T-helper 2 cell treated with Interferon-gamma antibody and Interleukin-4, amounts not matched to agents 100 ng/mL and 5 ng/mL, for 36 hours (primary cell): ENCODE measurements at regions not wholly inside any gene's neighbourhood (a gene's known extent, or its start where the extent isn't known, plus 50 kb on each side); places are given as distances from the start of the nearest gene placed in this dataset.

Experiments
- intact Hi-C: fragments of 100-400 bp; cut with micrococcal nuclease; formaldehyde crosslinking; loops from one replicate; pipeline ENCODE4 v1.15.1; 2023

DNA sequence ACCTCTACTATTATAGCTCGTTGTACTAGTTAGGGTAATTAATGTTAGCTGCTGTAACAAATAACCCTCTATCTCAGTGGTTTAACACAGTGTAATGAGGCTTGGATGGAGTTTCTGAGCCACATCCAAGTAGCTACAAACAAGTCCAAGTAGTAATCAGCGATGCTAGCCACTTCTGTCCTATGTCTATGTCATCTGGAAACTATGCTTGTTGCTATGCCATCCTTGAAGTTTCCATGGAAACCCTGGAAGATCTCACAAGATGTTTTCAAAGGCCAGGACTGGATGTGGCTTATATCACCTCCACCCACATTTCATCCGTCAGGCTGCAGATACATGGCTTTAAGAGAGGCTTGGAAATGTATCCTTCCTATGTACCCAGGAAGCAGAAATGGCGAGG lies 422.1 kb downstream of the AACS start:
- intact Hi-C loops, result no loop called here

GRCh38 chr12:125491553-125491952 lies 426.3 kb downstream of the AACS start:
- intact Hi-C loops, result no loop called here

DNA sequence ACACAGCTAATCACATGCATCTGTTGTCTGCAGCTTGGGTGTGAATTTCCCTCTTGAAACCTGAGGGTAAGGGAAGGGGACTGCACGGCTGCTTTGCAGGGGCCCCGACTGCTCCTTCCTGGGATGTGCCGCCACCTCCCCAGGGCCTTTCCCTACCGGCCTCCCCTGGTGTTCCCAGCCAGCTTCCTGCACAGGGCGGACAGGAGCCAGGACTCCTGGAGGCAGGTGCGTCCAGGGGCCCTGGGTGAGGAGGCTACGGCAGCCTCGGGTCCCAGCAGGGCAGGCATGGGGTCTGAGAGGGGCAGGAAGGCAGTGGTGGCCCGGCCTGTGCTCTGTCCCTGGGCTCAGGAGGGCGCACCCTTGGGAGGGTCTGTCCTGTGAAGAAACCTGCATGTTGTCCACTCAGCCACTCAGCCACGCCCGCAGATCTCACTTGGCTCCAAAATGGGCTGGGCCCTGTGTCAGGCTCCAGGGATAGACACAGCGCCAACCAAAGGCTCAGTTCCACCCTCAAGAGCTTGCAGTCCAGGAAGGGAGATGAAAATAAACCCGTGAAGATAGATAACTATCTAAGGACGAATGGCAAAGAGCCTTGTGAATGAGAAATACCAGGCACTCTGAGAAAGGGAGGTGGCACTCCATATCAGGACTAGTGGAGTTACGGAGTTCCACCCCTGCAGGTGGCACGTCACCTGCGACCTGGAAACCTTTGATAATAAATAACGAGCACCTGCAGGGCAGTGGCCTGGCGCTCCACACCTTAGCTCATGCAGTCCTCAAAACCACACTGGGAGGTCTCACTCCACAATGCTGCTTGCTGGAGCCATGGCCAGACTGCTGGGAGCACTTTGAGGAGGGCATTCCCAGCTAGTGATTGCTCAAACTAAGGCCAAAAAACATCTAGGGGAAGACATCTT lies 427.4 kb downstream of the AACS start:
- intact Hi-C loops, result no loop called here

GRCh38 chr12:125493704-125494308 lies 428.6 kb downstream of the AACS start:
- intact Hi-C loops, result no loop called here

DNA sequence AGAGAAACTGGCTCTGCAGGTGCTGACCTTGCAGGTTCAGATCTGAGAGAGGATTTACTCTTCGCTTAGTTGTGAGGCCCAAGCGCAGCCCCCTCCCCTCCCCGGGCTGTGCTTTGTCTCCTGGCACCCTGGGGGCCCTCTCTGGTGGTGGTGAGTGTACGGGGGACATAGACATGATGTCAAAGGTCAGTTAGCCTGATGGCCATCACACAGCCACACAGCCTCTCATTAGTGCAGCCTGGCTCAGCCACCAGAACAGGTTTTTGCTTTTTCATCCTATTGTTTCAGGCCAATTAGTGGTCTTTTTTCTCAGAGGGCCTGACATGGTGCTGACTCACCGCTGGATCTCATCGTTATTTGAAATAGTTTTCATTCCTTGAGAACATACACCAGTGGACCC lies 437.9 kb downstream of the AACS start:
- intact Hi-C loops, result no loop called here

GRCh38 chr12:125509195-125509594 lies 444.0 kb downstream of the AACS start:
- intact Hi-C loops, result no loop called here

DNA sequence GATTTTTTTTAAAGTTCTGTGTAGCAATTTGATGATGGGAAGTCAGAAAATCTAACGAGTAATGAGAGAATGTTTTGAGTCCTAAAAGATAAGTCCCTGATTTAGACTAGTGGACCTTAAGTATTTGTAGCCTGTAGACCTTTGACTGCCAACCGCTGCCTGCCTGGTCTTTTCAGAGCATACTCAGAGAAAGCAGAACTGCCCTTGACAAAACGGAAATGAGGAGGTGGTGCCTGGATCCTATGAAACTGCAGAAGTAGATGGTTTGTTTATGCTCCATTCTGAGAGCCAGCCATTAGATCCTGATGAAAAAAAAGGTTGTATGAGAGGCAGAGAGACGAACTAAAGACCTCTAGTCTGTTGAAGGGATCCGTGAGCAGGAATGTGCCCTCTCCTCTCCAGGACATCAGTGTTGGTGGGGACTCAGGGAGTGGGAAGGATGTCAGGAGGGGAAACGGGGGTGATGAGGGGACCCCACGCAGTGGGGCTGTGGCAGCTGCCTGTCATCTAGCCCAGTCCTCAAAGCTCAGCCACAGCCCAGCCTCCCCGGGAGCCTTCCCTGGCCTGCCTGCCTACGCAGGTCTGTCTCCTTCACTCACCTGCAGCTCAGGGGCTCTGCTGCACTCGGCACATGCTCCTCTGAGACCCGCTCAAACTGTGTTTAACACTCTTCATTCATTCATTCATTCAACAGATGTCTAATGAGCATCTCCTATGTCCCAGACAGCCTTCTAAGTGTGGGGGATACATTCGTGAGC lies 447.5 kb downstream of the AACS start:
- intact Hi-C loops, result no loop called here

GRCh38 chr12:125515887-125516286 lies 450.7 kb downstream of the AACS start:
- intact Hi-C loops, result no loop called here

DNA sequence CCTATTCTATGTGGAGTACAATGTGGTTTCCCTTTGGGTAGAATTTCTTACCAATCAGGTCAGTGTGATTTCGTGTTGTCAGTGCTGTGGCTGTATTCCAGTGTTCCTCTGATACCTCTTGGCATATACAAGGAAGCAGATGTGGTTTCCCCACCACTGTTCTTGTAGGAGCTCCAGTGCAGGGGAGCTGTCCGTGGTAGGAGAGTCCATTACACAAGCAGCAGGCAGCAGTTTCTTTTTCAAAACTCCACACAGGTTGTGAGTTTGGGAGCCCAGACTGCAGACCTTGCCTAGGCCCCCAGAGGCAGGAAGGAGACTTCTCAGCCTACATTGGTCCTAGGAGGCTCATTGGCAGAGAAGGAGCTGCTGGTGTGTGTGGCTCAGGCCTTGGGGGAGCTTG lies 452.8 kb downstream of the AACS start:
- intact Hi-C loops, result no loop called here

GRCh38 chr12:125519026-125519651 lies 453.9 kb downstream of the AACS start:
- intact Hi-C loops, result no loop called here

GRCh38 chr12:125525879-125526278 lies 460.6 kb downstream of the AACS start:
- intact Hi-C loops, result no loop called here

DNA sequence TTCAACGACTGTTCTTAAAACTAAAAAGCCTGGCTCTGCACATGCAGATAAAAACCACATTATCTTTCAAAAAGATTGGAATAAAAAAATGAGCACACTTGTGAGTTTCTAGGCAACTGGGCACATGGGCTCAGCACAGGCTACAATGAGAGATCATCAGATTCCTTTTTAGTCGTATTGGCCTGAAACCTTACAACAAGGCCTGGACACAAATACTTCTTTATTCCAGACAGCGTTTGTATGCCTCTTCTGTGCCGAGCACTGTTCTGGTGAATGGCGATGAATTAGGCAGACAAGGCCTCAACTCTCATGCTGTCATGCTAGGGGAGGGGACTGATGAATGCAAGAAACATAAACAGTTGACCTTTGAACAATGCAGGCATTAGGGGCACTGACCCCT lies 463.0 kb downstream of the AACS start:
- intact Hi-C loops, result no loop called here

- intact Hi-C loops, result loop anchor here (5.0 kb wide), 1 partner anchor 152 kb away; no protein-coding TSS in a partner anchor
Measured at GRCh38 chr12:125530201-125530600, 465.0 kb downstream of the AACS start.

DNA sequence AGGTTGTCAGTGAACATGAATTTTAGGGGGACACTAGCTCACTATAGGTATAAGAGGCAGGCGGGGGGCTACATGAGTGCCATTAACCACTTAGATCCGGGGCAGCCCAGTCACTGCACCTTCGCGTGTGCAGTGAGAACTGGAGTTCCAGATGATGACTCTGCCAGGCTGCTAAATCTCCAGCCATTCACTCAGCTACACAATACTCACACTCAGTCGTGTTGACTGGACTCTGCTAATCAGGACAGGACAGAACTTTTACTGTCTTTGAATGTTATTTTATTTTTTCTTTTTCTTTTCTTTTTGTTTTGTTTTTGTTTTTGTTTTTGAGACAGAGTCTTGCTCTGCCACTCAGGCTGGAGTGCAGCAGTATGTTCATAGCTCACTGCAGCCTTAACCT lies 465.6 kb downstream of the AACS start:
- intact Hi-C loops, result loop anchor here (5.0 kb wide), 1 partner anchor 151 kb away; no protein-coding TSS in a partner anchor

GRCh38 chr12:125531574-125531973 lies 466.3 kb downstream of the AACS start:
- intact Hi-C loops, result loop anchor here (5.0 kb wide), 1 partner anchor 151 kb away; no protein-coding TSS in a partner anchor

DNA sequence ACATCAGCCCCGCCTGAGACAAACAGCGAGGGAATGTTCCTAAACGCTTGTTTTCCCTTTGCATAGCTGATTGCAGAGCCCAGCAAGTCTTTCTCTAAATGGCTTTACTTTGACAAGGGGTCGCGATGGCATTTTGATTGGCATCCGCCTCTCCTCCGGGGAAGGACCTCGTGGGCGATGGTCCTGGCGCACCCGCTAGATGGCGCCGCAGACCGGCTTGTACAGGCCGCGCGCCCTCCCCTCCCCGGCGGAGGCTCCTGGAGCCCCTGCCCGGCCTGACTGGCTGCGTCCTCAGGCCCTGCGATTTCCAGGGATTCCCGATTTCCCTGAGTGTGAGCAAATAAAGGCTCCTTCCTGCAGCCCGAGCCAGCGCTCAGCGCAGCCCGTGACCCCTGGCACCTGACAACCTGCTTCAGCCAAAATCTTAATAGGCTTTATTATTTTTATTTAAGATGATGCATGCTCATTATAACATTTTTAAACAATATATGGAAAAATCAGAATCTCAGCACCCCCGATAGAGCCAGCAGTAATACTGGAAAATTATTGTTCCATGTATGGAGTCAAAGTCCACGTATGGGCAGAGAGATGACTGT lies 468.3 kb downstream of the AACS start:
- intact Hi-C loops, result loop anchor here (5.0 kb wide), 1 partner anchor 149 kb away; no protein-coding TSS in a partner anchor

GRCh38 chr12:125538401-125539199 lies 473.4 kb downstream of the AACS start:
- intact Hi-C loops, result no loop called here

DNA sequence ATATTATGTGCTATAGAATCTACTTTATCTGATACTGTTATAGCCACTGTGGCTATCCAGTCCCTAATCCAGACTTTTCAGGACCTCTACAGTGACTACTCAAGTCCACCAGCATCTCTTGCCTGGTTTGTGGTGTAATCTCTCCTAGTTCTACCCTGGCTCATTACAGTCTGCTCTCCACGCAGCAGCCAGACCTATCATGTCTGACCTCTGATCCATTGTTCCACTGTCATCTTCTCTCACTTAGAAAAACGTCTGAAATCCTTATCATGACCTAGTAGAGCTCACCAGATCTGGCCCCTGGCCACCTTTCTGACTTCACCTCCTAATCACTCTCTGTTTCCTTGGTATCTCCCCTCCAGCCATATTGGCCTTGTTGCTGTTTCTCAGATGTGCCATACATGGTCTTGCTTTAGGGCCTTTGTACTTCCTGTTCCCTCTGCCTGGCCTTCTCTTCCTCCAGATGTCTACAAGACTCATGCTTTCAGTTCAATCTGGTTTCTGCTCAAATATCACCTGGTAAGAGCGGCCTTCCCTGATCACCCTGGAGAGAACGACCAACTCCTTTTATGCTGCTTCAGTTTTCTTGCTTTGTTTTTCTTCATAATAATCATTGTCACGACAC lies 475.5 kb downstream of the AACS start:
- intact Hi-C loops, result no loop called here

DNA sequence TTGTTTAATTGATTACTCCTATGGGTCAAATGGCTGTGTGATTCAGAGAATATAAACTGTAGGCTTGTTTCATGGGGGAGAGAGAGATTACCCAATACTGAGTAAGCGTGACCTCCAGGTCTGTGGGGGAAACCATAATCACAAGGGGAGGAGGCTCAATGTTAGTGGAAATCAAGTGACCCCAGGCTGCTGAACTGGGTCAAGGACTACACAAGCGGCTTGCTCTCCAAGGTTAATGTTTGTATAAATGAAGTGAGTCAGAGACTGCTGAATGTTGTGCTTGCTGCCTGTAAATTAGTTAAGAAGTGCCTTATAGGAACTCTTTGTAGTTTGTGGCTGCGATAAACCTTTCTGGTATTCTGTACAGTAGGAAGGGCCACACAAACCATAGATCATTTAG lies 479.7 kb downstream of the AACS start:
- intact Hi-C loops, result no loop called here

DNA sequence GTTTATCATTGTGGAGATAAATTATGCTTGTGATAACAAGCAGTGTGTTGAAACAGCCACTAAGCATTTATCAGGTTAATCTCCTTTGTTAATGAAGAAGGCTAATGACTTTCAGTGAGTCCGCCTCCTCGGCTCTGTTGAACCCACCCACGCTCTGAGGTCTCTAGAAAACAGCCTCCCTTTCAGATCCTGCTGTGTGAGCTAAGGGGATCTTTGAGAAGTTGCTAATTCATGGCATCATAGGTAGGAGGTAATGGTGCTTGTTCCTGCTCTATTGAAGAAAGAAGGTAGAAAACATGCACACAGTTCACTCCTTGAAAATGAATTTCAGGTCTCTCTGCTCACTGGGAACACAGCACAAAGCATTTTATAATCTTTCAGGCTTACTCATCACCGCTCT lies 483.9 kb downstream of the AACS start:
- intact Hi-C loops, result no loop called here
